ENCODE measurements at regions not wholly inside any gene's neighbourhood (a gene's known extent, or its start where the extent isn't known, plus 50 kb on each side); places are given as distances from the start of the nearest gene placed in this dataset.

DNA sequence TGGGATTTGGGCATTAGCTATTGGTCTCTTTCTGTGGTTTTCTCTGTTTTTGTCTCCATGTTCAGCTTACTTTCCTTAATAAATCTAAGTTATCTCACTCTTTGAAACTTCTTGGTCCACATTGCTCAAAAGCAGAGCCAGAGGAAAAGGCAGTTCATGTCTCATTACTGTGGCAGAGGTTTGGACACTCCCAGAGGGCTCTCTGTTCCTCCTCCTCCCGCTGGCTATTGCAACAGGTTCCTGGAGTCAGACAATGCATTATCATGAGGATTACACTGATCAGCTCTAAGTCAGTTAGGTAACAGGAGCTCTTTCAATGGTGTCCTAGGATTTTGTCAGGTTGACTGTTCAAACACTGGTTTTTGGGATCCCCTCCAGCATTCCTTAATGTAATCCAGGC lies 298.8 kb downstream of the NDFIP2 start:
- TF ChIP-seq, protein P1, sequence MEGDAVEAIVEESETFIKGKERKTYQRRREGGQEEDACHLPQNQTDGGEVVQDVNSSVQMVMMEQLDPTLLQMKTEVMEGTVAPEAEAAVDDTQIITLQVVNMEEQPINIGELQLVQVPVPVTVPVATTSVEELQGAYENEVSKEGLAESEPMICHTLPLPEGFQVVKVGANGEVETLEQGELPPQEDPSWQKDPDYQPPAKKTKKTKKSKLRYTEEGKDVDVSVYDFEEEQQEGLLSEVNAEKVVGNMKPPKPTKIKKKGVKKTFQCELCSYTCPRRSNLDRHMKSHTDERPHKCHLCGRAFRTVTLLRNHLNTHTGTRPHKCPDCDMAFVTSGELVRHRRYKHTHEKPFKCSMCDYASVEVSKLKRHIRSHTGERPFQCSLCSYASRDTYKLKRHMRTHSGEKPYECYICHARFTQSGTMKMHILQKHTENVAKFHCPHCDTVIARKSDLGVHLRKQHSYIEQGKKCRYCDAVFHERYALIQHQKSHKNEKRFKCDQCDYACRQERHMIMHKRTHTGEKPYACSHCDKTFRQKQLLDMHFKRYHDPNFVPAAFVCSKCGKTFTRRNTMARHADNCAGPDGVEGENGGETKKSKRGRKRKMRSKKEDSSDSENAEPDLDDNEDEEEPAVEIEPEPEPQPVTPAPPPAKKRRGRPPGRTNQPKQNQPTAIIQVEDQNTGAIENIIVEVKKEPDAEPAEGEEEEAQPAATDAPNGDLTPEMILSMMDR (IDR thresholded peaks at IDR 0.05) = no peak
- TF ChIP-seq POLR2AphosphoS5 (IDR thresholded peaks at IDR 0.05) (no peak), POLR2A (IDR thresholded peaks at IDR 0.05) (no peak)
